Stomach smooth muscle (tissue), 2 donors: ENCODE measurements at regions not wholly inside any gene's neighbourhood (a gene's known extent, or its start where the extent isn't known, plus 50 kb on each side); places are given as distances from the start of the nearest gene placed in this dataset.

Experiments
- H3K27ac ChIP-seq: one replicate; pipeline ENCODE4 v1.7.0; 2013; ENCODE audit warnings: mild to moderate bottlenecking, low read length, inconsistent platforms
- H3K27me3 ChIP-seq, 2 donors: one replicate each; pipeline ENCODE4 v1.7.0; 2013; ENCODE audit warnings: low read length in 2 of 2; ENCODE audit not compliant: insufficient read depth in 2 of 2, control insufficient read depth in 1 of 2
- H3K36me3 ChIP-seq, 2 donors: one replicate each; pipeline ENCODE4 v1.7.0; 2013; ENCODE audit warnings: low read length in 2 of 2; ENCODE audit not compliant: control insufficient read depth in 2 of 2, insufficient read depth in 2 of 2
- H3K4me1 ChIP-seq: one replicate; pipeline ENCODE4 v1.7.0; 2013; ENCODE audit warnings: low read length; ENCODE audit not compliant: control insufficient read depth, insufficient read depth
- H3K4me3 ChIP-seq, 2 donors: one replicate each; pipeline ENCODE4 v1.7.0; 2013; ENCODE audit warnings: low read length in 2 of 2
- H3K9ac ChIP-seq, 2 donors: one replicate each; pipeline ENCODE4 v1.7.0; 2013; ENCODE audit warnings: low read length in 2 of 2, mild to moderate bottlenecking in 1 of 2
- H3K9me3 ChIP-seq, 2 donors: one replicate each; pipeline ENCODE4 v1.7.0; 2013; ENCODE audit warnings: low read length in 2 of 2; ENCODE audit not compliant: control insufficient read depth in 2 of 2
- donor health status: healthy.
- donor health status: Pancreatic carcinoma.

- Histone ChIP-seq H3K9me3 (no peaks in the 10 kb centered on the region), H3K27ac (no peak overlapping the region), H3K27me3 (no peaks in the 10 kb centered on the region)
Observed at GRCh38 chr1:59177756-59178155, 119.1 kb upstream of the FGGY start.

GRCh38 chr1:59178339-59179187 is 118.3 kb upstream of the FGGY start:
- H3K9me3 ChIP-seq, result no peaks in the 10 kb centered on the region
- H3K9ac ChIP-seq, result no peak overlapping the region
- H3K27me3 ChIP-seq, result no peaks in the 10 kb centered on the region
- H3K36me3 ChIP-seq, result no peaks in the 10 kb centered on the region
- H3K4me1 ChIP-seq, result peaks cover 4% of the 10 kb centered on the region
- no peak overlapping the region for H3K27ac ChIP-seq
- no peak overlapping the region for H3K4me3 ChIP-seq

More at GRCh38 chr1:59177756-59178155, 119.1 kb upstream of the FGGY start:
- Histone ChIP-seq H3K4me3 (no peak overlapping the region), H3K9ac (no peak overlapping the region), H3K36me3 (no peaks in the 10 kb centered on the region), H3K4me1 (peaks cover 4% of the 10 kb centered on the region)

- no peaks in the 10 kb centered on the region for H3K27me3 ChIP-seq
- no peak overlapping the region for H3K4me3 ChIP-seq
- H3K36me3 ChIP-seq, result no peaks in the 10 kb centered on the region
- peaks cover 4% of the 10 kb centered on the region for H3K4me1 ChIP-seq
- no peak overlapping the region for H3K27ac ChIP-seq
- H3K9ac ChIP-seq, result no peak overlapping the region
- H3K9me3 ChIP-seq, result no peaks in the 10 kb centered on the region
Observed at GRCh38 chr1:59179673-59180072, 117.2 kb upstream of the FGGY start.

- no peaks in the 10 kb centered on the region for H3K36me3 ChIP-seq
- H3K9me3 ChIP-seq, result no peaks in the 10 kb centered on the region
- H3K27ac ChIP-seq, result no peak overlapping the region
- H3K4me1 ChIP-seq, result peaks cover 4% of the 10 kb centered on the region
- no peaks in the 10 kb centered on the region for H3K27me3 ChIP-seq
- H3K9ac ChIP-seq, result no peak overlapping the region
- H3K4me3 ChIP-seq, result no peak overlapping the region
Observed at GRCh38 chr1:59180735-59181134, 116.2 kb upstream of the FGGY start.

- no peaks in the 10 kb centered on the region for H3K9me3 ChIP-seq
- H3K4me1 ChIP-seq, result peaks cover 4% of the 10 kb centered on the region
- H3K27ac ChIP-seq, result no peak overlapping the region
- H3K4me3 ChIP-seq, result no peak overlapping the region
- H3K36me3 ChIP-seq, result no peaks in the 10 kb centered on the region
- no peak overlapping the region for H3K9ac ChIP-seq
- H3K27me3 ChIP-seq, result no peaks in the 10 kb centered on the region
Observed at GRCh38 chr1:59183749-59184317, 113.1 kb upstream of the FGGY start.

GRCh38 chr1:59184365-59184905 is 112.5 kb upstream of the FGGY start:
- H3K4me3 ChIP-seq, result no peak overlapping the region
- peaks cover 3% of the 10 kb centered on the region for H3K4me1 ChIP-seq
- H3K9ac ChIP-seq, result no peak overlapping the region
- H3K27ac ChIP-seq, result no peak overlapping the region
- H3K9me3 ChIP-seq, result no peaks in the 10 kb centered on the region
- H3K36me3 ChIP-seq, result no peaks in the 10 kb centered on the region
- H3K27me3 ChIP-seq, result no peaks in the 10 kb centered on the region

GRCh38 chr1:59185163-59185860 is 111.6 kb upstream of the FGGY start:
- H3K4me1 ChIP-seq, result no peaks in the 10 kb centered on the region
- no peak overlapping the region for H3K27ac ChIP-seq
- H3K4me3 ChIP-seq, result no peak overlapping the region
- H3K9ac ChIP-seq, result no peak overlapping the region
- no peaks in the 10 kb centered on the region for H3K27me3 ChIP-seq
- H3K9me3 ChIP-seq, result no peaks in the 10 kb centered on the region
- H3K36me3 ChIP-seq, result no peaks in the 10 kb centered on the region

- Histone ChIP-seq H3K27ac (no peak overlapping the region), H3K4me1 (no peaks in the 10 kb centered on the region), H3K9me3 (peaks cover 0 to 4% of the 10 kb centered on the region in 2 donors), H3K9ac (no peak overlapping the region), H3K4me3 (no peak overlapping the region), H3K27me3 (no peaks in the 10 kb centered on the region), H3K36me3 (no peaks in the 10 kb centered on the region)
Observed at GRCh38 chr1:59186656-59187055, 110.2 kb upstream of the FGGY start.

- Histone ChIP-seq H3K9me3 (peaks cover 3 to 8% of the 10 kb centered on the region in 2 donors), H3K27ac (no peak overlapping the region), H3K27me3 (no peaks in the 10 kb centered on the region), H3K9ac (no peak overlapping the region), H3K4me3 (no peak overlapping the region), H3K4me1 (no peaks in the 10 kb centered on the region), H3K36me3 (no peaks in the 10 kb centered on the region)
Observed at GRCh38 chr1:59188413-59189213, 108.3 kb upstream of the FGGY start.

GRCh38 chr1:59193443-59194093 is 103.3 kb upstream of the FGGY start:
- no peak overlapping the region for H3K4me3 ChIP-seq
- no peaks in the 10 kb centered on the region for H3K36me3 ChIP-seq
- peaks cover 3 to 8% of the 10 kb centered on the region in 2 donors for H3K9me3 ChIP-seq
- peaks cover 4% of the 10 kb centered on the region for H3K4me1 ChIP-seq
- H3K27me3 ChIP-seq, result no peaks in the 10 kb centered on the region
- H3K27ac ChIP-seq, result no peak overlapping the region
- H3K9ac ChIP-seq, result no peak overlapping the region
